HG03175 (cell line): ENCODE measurements at regions not wholly inside any gene's neighbourhood (a gene's known extent, or its start where the extent isn't known, plus 50 kb on each side); places are given as distances from the start of the nearest gene placed in this dataset.

Source experiments
- ATAC-seq: cut with Tn5 transposase; IDR thresholded peaks from one replicate; pipeline ENCODE4 v1.9.1; 2021; ENCODE audit warnings: mild to moderate bottlenecking, moderate library complexity; ENCODE audit not compliant: unreplicated experiment

DNA sequence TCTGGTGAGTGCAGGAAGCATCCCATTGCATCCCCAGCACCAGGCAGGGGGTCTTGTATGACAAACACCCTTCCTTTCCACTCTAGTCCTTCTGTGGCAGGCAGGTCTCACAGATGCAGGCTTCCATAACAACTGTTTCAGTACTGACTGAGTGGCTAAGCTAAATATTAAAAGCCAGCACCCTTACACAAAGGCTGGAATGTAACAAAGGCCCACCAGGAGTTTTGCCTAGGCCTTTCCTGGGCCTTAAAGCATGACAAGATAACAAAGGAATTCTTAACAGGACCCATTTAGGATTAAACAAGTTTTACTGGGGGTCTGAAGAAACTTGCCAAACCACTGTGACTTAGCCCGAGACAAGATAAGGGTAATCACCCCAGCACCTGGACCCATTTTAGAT is 228.9 kb upstream of the RPL38 start:
- ATAC-seq = no peak

DNA sequence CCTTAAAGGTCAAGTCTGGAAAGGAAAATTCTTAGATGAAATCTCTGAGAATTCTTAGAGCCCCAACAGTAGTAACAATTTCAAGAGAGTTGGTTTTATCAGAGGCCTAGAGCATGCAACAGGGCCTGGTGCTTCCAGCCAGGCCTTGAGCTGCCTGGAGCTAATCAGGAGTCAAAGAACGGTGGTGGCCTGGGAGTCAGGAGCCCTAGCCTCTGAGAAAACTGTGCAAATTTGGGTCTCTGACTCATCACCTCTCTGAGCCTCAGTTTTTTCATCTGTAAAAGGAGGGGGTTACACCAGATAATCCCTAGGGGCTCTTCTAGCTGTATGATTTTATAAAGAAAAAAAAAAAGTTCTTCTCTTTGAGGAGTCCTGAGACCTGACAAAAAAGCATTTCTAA is 227.3 kb upstream of the RPL38 start:
- no peak for ATAC-seq

DNA sequence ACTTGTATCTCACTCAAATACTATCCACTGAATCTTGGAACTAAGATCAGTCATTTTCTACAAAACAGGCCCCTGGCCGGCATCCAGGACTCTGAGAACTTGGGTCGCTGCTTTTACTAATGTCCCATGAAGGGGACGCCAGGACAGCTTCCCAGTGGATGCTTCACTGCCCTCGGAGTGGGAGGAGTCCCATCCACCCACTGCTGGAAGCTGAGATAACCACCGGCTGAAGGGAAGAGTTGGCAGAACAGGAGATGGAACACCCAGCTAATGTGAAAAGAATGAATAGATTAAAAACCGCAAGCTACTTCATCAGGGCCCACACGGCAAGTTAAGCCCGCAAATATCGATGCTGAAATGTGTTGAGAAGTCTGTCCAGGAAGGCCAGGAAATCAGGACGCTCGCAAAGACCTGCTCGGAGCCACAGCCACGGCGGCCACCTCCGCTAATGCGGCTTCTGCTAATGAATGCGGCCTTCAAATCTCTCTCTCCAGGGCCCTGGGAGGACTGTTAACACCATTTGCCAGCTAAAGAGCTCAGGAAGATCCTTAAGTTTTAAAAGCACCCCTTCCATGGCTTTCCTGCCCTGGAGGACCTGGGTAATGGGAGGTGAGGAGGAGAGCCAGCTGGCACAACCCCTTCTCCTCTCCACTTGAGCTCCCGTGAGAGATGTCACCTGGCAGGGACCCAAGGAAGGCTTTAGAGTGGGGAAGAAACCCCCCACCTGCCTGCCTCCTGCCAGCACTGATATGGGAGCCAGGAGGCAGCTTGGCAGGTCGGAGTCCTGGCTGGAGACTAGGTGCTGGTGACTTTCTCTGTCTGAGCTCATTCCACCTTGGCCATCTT is 226.6 kb upstream of the RPL38 start:
- no peak for ATAC-seq

DNA sequence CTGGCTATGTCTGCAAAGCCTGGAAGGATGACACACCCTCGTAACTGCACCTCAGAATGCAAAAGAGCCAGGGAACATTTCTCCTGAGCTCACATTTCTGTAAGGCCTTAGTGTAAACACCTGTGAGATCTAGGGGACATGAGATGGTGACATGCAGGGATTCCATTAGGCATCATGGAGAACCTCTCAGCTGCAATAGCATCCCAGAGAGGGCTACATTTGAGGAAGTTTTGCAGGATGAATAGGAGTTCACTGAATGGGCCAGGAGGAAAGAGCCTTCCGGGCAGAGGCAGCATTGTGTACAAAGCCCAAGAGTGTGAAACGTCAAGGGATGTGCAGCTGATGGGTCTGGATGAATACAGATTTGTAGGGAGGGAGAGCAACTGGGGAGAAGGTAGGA is 223.0 kb upstream of the RPL38 start:
- ATAC-seq = no peak

DNA sequence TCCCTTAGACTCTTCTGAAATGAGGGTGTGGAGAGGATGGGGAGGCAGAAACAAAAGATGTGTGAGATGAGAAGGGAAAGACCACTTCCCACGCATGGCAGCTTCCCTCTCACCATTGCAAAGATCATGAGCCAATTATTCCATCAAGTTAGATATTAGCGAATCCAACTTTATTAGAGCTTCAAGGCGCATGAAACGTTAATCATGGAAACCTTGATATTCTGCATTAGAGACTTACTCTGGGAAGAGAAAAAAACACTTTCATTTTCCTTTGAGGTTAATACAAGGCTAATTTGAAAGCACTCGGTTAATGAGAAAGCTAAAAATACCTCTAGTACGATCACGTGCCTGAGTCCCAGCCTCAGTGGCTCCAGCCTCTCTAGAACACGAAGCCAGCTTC is 220.6 kb upstream of the RPL38 start:
- ATAC-seq = no peak

DNA sequence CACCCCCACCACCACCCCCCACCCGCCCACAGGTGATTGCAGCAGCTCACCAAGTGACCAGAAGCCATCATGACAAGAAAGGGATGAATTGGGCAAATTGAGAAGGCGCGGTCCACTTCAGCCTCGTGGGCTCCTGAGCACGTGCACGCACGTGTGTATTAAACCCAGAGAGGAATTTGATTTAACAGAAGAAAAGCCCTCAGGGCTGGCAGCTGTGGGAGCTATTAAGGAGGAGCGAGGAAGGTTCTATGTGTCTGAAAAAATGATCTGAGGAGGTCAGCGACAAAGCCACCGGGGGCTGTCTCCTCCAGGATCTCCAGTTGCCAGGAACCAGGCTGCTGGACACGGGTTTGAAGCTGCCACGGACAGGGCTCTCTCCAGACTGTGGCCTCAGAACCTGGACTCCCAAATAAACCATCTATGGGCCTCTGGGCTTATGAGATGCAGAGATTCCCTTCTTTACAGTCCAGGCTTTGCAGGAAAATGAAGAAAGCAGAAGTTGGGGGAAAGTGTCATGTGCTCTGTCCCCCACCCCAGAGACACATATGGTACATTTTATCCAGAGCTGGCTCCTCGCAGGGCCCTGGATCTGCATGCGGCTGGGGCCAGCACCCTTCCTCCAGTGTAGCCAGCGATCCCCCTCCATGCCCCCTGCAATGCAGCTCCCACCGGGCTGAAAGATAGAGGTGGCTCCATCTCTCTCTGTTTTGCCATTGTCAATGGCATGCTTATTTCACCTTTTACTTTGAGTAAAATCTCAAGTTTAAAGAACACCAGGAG is 219.7 kb upstream of the RPL38 start:
- no peak for ATAC-seq

DNA sequence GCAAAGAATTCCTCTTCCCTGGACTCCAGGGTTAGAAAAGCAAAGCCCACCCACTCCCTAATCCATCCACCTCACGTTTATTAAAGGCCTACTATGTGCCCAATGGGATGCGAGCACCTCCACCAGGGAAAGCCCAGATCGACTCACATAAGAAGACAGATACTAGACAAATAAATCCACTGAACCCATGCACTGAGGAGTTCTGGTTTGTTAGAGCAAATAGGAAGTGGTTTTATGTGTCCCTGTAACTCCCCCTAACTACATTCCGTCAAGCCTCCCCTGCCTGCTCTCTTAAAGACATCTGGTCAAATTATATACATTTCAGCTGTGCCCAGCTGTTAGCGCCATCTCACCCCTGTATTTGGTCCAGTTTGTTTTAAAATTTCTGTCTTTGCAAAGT is 218.5 kb upstream of the RPL38 start:
- ATAC-seq = no peak

DNA sequence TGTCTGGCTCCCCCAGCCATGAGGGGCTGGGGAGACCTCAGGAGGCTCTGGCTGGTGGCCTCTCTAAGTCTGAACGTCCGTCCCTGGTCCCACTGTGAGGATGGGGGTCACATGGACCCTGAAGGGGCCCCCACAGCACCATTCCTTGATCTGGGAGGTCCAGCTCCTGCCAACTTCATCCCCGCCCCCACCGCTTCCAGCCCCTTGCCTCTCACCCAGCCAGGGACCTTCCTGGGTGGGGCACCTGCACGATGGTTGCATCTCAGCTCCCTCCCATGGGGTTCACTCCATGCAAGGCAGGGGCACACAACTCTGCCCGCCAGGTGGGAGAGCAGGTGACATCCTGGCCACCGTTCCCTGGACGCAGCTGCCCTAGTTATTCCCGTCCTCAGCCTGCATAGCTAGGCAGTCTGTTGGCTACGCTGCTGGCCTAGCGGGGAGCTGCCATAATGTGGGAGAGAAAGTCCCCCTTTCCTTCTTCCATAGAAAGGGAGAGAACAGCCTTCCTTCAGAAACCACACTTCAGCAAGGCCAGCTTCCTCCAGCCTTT is 217.9 kb upstream of the RPL38 start:
- ATAC-seq = no peak

DNA sequence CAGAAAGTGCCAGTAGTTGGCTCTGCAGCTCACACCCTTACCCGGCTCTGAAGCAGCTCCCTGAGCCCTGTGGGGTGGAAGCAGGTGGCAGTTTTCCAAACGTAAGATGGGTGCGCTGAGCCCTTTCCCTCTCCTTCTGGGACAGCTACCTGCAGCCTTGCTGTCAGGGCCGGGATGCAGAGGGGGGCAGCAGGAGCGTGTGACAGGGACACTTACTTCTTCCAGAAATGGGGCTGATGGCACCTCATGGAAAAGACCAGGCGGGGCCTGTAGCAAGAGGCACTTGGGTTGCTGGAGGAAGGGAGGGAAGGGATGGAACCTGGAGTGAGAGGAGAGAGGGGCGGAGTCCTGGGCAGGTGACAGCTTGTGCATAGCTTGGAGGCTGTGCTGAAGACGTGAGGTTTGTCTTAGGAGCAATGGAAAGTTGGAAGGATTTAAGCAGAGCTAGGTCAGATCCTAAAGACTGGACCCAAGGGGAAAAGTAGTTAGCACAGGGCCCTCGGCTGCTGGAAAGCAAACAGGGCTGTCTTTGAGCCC is 216.8 kb upstream of the RPL38 start:
- ATAC-seq = no peak

DNA sequence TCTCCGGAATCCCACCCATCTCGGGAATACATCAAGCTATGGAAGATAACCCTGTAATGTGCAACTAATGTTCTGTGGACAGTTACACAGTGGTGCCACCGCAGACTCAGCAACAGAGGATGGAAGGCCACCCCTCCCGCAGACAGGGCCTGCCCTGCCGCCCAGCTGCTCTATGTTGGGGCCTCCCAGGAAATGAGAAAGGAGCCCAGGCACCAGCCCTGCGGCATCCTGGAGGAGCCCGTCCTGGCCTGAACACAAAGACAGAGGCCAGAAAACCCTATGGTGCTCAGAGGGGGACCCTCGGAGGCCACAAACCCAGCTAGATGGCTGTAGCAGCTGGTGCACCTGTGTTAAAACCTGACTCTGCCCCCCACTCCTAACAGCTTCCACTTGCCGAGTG is 216.1 kb upstream of the RPL38 start:
- ATAC-seq = no peak

DNA sequence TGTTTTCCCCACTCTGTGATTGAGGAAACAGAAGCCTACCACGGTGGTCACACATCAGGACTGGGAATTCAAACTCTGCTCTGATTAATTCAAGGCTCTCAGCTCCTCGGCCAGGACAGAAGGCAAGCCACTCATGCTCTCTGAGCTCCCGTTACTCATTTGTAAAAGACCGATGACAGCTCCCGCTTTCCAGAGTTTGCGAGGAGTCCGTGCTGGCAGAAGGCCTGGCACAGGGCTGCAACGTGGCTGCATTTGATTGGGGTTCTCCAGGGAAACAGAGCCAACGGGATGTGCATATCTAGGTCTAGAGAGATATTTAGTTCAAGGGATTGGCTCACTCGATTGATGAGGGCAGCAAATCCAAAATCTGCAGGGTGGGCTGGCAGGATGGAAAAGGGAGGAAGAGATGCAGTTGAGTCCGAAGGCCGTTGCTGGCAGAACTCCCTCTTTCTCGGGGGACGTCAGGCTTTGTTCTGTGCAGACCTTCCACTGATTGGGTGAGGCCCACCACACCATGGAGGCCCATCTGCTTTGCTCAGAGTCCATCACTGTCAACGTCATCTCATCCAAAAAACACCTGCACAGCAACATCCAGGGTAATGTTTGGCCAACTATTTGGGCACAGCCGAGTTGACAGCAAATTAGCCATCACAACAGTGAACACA is 215.5 kb upstream of the RPL38 start:
- no peak for ATAC-seq

DNA sequence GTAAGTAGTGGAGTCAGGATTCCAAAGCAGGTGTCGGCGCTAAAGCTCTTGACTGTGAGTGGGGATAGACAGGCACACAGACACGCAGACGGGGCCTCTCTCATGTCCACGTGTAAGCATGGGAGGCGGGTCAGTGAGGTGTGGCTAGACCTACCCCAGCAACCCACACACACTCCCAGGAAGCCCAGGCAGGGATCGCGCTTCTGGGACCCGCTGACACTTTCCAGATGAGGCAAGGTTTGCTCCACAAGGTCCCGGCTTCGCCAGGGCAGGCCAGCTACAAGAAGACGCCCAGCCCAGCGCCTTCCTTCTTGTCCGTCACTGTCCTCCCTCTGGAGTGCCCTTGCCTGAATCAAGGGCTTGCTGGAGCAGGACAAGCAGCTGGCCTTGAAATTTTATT is 213.8 kb upstream of the RPL38 start:
- ATAC-seq = no peak

DNA sequence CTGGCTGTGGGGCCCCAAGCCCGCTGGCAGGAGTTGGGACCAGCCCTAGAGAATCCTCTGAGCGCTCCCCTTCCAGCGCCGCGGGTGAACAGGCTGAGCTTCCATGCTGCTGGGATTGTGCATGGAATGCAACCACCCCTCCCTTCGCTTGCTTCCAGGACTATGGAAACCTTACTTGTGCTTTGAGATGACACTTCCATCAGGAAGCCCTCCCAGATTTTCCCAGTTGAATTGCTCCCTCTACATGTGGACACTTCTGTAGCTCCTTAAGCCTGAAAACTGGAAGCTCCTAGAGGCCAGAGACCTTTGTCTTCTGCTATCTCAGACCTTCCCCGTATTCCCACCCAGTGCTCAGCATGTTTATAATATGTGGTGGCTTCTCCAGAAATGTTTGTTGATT is 213.2 kb upstream of the RPL38 start:
- ATAC-seq = no peak

DNA sequence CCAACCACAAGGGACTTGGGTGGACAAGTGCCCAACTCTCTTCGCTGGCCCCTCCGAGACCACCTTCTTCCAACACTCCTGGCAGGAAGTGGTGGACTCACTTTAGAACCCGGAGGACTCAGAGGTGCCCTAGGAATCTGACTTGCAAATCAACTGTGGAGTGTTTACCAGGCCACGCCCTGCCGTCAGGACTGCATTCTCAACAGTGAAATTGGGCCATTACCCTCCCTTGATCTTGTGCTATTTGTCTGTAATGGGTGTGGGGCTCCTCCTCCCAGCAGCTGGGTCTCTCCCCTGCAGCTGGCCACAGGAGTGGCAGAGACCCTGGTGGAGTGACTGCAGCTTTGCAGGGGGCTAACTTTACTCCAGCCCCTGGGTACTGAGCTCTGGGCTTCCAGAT is 212.2 kb upstream of the RPL38 start:
- ATAC-seq = no peak

DNA sequence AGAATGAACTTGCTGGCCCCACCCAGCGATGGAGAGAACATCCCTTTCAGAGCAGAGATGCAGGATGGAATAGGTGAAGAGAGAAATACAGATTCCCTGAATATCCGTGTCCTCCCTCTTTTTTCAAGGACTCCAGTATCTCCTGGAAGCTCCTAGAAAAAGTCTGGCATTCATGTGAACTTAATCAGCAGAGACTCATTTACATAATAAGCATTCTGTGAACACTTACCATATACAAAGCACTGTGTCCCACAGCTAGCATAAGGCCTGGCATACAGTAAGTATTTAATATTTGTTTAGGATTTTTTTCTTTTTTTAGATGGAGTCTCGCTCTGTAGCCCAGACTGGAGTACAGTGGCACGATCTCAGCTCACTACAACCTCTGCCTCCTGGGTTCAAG is 208.5 kb upstream of the RPL38 start:
- no peak for ATAC-seq

DNA sequence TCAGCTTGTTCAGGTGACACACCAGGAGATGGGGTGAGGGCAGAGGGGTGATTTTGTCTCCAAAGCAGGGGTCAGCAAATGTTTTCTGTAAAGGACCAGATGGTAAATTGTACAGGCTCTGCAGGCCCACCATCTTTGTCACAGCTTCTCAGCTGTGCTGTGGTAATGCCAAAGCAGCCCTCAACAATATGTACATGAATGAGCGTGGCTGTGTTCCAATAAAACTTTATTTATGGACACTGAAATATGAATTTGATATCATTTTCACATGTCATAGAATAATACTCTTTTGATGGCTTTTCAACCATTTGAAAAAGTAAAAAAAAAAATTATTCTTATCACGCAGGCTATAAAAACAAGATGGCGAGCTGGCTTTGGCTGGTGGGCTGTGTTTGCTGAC is 206.4 kb upstream of the RPL38 start:
- no peak for ATAC-seq

DNA sequence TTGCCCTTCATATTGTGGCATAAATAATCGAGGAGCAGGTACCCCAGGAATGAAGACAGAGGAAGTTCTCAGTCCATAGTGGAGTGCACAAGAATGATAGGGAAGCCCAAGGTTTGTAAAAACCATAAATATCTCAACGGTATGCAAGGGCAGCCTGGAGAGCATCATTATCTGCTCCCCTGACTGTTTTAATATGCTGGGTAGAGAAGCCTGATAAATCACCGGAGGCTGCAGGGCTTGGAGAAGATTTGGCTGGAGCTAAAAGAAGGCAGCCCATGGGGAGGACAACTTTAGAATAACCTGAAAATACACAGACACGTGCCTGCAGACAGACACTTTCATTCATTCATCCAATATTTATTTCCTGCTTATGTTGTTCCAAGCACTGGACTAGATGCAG is 205.2 kb upstream of the RPL38 start:
- ATAC-seq = no peak

DNA sequence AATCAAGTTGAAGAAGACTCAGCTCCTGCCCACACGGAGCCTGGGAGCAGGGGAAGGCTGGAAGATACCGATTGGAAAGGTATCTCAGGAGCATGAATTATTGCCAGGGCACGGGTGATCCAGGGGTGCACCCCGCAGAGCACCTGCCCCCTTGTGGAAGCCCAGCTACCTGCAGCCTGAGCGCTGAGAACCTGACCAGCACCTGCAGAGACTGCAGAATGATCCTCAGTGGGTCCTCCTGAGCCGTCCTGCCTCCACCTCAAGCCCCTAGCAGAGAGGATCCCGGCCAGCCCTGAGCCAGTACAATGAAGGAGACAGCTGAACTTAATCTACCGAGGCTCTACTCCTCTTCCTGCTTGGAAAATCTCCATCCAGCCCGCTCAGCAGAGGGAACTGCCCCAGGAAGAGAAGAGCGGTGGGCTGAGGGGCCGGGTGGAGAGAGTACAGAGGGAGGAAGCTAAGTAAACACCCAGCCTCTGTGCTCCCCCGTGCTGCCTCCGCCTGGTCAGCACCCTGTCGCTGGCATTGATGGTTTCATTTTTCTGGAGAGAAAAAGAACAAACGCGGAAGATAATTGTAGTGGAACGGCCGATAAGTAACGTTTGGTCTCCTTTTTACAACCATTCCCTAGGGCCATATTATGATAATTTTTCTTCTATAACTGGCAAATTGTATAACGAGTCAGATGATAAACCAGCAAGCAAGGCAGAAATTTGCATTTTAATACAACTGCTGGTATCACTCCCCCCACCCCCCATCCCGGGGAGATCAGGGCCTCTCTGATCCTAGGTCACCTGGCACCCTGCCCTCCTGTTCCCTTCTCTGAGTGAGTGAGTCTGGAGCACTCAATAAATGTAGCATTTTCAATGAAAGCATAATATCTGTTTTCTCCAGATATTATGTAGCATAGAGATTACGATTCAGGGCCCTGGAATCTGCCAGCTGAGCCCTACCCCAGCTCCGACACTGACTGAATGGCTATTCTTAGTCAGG is 204.5 kb upstream of the RPL38 start:
- peak; percentile 74 for ATAC-seq

DNA sequence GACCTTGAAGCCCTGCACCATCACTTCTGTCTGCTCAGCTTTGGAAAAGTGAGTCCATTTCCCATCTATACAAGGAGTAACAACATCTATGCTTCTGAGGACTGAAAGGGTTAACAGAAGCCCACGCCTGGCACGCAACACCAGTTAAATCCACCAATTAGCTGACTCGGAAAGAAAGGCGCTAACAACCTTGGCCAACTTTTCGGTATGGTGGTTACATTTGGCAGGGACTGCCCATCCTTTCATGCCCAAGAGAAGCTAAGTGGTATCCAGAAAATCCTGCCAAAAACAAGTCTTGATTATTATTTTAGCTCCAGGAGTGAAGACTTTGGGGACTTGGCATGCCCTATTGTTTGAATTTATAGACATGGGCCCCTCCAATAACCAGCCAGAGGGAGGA is 202.3 kb upstream of the RPL38 start:
- ATAC-seq = no peak

DNA sequence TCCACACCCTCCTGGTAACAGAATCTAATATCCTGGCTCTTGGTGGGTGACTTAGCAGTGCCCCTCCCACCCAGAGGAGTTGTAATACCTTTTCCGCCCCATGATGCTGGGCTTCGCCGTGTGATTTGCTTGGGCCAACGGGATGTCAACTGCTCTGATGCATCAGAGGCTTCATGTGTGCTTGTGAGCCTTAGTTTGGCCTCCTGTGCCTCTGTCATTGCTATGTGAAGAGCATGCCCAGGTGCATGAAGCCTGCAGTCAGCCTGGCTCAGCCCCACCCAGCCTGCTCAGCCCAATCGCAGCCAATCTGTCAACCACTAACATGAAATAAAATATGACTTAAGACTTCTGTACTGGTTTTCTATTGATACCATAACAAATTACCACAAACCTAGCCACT is 201.2 kb upstream of the RPL38 start:
- ATAC-seq = no peak
